IPS-NIHi11 (cell line): ENCODE measurements at regions not wholly inside any gene's neighbourhood (a gene's known extent, or its start where the extent isn't known, plus 50 kb on each side); places are given as distances from the start of the nearest gene placed in this dataset.

Source experiments
- DNase-seq: peaks from one replicate; pipeline ENCODE4 v3.0.0; 2012; ENCODE audit warnings: mixed read lengths, low spot score

DNA sequence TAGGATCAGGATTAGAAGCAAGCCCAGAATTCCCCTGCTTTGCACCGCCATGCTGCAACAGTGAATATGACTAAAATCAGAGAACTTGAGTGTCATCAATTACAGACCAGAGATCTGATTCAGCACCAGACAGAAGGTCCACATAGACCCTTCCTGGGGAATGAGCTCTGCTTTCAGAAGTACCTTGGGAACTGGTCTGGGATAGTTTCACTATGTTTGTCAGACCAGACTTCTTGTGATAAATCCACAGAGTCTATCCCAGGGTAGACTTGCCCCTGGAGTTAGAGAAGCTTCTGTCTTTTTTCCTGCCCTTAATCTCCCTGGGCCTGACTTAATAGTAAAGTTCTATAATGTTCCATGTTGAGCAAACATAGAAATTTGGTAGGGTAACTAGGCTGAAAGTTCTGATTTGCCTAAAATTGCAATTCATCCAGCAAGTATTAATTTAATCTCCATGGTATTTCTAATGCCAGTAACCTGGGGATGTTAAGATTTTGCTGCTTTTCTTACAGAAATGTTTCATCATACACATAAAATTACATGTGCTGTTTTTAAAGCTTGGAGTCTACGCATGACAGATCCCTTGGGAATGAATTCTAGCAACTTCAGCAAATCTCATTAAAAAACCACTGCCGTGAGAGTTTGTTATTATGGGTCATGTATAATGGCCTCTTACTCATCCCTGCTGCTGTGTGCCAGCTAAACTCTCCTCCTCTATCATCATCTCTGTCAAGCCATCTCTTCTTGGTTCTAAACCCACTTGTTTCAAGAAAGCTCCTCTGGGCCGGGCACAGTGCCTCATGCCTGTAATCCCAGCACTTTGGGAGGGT is 61.3 kb upstream of the METAP2 start:
- DNase-seq = no peak

- no peak for DNase-seq
These were observed 60.4 kb upstream of the METAP2 start for GRCh38 chr12:95413576-95413975.

DNA sequence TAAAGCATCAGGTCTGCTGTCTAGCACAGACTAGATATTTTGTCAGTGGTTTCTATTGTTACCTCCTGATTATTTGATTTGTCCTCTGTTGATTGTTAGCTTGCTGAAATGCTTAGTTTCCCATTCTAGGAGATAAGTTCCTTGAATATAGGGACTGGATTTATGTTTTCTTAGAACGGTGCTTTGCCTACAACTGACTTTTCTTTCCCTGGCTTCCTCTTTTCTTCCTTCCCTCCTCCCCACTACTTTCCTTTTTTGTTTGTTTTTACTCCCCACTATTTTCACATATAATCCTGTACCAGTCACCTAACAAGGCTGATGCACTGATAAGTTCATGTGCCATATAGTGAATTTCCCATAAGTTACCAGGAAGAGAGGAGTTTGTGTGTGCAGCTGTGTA is 58.5 kb upstream of the METAP2 start:
- no peak for DNase-seq

GRCh38 chr12:95416111-95416636 is 57.8 kb upstream of the METAP2 start:
- no peak for DNase-seq

DNA sequence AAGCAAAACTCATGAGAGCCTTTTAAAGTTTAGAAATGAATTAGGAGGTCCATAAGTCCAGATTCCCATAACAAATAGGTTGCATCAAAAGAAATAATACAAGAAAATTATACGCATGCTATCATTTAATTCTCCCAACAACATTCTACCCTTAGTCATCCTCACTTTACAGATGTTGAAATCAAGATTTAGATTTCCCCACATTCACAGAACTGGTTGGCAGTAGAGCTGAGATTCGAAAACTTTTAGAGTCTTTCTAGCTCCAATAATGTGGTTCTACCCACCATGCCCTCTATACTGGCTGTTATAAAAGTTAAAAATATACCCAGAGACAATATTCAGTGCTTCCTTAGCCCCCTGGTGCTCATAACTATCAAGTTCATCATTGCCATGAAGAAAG is 56.6 kb upstream of the METAP2 start:
- no peak for DNase-seq

DNA sequence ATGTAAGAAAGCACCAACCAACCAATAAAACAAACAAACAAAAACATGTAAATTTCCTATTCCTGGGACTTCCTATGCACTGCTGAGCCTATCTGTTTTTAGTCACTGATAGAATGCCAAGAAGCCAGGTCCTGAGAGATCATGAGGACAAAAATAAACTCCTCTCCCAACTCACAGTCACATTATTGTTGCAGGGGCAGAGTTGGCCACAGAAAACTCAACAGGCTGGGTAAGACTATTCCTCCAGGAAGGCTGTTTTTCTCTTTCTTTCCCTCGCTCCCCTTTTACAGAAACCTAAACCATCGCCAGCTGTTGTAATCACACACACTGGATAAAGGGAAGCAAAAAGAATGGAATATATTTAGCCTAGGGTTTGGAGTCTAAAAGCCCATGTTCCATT is 55.8 kb upstream of the METAP2 start:
- no peak for DNase-seq
